ENCODE measurements at regions not wholly inside any gene's neighbourhood (a gene's known extent, or its start where the extent isn't known, plus 50 kb on each side); places are given as distances from the start of the nearest gene placed in this dataset.

DNA sequence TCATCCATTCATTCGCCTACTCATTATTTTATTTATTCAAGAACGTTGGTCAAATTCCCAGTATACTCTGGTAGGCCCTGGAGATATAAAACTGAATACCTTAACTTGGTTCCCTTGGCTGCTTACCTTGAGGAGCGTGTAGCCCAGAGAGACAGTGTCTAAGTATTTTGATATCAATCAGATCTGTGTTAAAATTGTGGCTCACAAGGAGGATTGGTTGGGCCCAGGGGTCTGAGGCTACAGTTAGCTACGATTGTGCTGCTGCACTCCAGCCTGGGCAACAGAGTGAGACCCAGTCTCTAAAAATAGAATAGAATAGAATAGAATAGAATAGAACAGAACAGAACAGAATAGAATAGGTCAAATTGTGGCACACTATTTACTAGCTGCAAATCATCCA is 438.4 kb downstream of the ADAMTS20 start:
- TF ChIP-seq POLR2A (IDR thresholded peaks at IDR 0.05; ENCODE audit: extremely low read depth, insufficient read length): no peak
- no peak for TF ChIP-seq CTCF (IDR thresholded peaks at IDR 0.05; ENCODE audit: low read depth, low read length)
